GM21367 (cell line): ENCODE measurements at regions not wholly inside any gene's neighbourhood (a gene's known extent, or its start where the extent isn't known, plus 50 kb on each side); places are given as distances from the start of the nearest gene placed in this dataset.
A peak's percentile ranks its signal among the peaks of the same experiment; 100 is the strongest.

ENCODE experiments used
- ATAC-seq: cut with Tn5 transposase; IDR thresholded peaks from one replicate; pipeline ENCODE4 v1.9.1; 2021; ENCODE audit not compliant: unreplicated experiment

DNA sequence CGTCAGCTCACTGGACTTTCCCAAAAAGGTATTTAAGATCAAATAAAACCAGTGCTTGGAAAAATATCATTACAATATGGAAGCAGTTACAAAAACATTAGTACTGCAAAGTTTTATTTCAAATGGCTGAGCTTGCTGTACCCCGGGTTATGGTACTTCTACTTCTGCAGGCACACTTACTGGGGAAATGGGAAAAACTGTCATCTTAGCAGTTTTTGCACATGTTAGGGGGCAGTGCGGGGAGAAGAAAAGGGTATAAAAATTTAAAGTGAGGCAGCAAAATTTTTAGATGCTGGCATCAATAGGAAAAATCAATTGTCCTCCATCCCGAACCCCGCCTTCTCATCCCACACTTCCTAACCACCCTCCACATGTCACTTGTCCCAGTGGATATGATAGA, 133.4 kb downstream of the ATG4C start:
- ATAC-seq: no peak

DNA sequence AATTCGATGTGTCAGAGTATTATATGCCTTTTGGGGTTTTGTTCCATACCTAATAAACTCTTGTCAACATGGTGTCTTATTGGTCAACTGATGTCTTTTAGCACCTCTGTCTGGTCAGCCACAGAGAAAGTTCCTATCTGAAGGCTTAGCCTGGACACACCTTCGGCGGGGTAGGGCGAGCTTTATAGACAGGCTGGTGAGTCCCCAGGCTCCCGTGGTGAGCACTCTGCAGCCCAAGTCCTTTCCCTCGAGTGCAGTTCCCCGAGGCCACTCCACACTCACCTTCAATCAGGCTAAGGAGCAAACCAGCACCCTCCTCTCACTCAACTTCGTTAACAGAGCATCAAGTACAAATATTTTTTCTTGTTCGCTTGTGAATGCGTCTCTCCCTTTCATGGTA, 133.9 kb downstream of the ATG4C start:
- ATAC-seq: no peak

DNA sequence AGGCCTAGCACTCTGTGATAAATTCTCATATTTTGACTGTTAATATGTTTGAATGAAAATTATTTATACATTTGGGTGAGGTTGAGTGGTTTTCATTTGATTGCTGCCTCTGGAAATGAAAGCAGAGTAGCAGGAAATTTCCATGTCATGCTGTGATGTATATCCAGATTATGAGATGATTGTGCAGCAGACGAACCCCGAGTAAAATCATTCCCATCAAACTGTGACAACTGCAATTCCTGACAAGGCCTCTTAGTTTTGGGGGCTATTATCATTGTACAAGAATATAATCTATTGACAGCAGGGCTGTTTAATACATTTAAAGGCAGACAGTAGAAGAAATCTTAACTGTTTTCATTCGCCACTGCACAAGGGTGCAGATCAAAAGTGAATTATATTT, 134.8 kb downstream of the ATG4C start:
- no peak for ATAC-seq

DNA sequence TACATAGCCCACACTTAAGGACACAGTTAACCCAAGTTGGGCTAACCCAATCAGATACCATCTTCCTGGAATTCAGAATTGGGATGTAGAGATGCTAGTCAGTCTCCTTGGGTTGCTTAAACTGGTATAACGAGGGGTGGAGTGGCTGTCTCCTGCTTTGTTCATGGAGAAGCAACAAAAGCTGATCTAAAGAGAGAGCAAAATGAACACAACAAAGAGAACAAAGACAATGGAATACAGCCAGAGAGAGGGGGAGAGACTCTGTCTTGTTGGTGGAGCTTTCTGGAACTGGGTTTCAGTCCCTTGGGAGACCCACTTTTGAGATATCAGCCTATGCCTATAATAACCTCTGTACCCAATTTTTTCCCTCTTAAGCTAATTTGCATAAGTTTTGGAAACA, 138.1 kb downstream of the ATG4C start:
- ATAC-seq: no peak

DNA sequence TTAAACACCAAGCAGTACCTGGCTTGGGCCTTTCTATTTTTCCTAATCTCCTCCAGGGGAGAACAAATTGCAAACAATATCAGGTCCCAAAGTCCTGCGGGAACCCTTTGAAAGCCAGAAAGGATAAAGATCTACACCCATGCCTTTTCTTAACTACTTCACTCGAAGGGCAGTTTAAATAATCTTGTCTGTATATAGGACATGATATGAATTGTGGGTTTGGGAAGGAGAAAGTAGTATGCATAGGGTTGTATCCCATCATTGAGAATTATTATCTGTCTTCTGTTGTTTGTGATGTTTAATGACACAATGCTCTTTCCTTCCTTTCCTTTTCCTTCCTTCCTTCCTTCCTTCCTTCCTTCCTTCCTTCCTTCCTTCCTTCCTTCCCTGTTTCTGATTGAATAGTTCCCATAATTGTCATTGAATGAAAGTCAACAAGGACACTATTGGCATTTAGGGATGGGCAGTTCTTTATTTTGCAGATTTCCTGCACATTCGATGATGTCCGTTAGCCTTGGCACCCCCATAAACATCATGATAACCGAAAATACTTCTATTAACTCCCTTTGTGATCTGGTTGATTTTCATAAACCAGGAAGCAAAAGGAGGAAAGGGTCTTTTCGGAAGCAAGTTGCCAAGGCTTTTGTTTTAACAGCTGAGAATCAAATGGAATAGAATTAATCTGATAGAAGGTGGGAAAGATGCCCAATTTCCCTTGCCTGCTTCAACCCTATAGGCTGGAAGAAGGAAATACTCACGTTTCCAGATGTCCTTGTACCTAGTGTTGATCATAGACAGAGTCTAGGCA, 141.3 kb downstream of the ATG4C start:
- no peak for ATAC-seq

DNA sequence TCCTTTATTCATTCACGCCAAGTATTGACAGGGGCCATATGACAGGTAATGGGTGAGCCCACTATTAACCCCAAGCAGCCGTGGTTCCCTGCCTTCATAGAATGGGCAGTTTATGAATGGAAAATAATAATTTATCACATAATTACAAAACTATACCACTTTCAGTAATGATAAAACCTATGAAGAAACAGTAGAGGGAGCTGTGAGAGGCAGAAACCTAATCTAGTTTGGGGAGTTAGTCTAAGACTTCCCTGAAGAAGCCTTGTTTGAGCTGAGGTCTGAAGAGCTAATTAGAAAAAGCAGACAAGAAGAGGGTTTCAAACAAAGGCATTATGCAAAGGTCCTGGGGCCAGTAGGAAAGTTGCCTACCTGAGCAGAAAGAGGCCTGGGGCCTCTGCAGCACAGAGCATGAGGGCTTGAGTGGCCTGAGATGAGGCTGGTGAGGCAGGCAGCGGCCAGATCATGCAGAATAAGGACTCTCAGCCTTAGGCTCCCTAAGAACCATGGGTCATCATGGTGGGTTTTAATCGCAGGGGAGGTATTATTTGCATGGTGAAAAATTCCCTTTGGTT, 142.8 kb downstream of the ATG4C start:
- ATAC-seq: no peak

DNA sequence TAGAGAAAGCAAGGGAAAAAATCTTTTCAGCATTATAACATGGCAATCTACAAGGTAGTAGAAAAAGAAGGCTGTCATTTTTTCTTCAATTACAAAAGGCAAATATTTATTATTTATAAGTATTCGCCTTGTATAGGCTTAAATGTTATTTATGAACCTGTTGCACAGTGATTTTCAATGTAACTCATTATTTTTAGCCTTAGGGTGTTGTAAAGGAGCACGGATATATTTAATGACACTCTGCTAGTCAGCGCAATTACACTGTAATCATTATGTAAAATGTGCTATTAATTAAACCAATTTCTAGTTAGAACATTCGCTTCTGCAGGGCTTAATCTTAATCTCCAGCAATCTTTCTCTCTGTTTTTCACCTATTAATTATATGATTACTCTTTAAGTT, 145.0 kb downstream of the ATG4C start:
- ATAC-seq: no peak

DNA sequence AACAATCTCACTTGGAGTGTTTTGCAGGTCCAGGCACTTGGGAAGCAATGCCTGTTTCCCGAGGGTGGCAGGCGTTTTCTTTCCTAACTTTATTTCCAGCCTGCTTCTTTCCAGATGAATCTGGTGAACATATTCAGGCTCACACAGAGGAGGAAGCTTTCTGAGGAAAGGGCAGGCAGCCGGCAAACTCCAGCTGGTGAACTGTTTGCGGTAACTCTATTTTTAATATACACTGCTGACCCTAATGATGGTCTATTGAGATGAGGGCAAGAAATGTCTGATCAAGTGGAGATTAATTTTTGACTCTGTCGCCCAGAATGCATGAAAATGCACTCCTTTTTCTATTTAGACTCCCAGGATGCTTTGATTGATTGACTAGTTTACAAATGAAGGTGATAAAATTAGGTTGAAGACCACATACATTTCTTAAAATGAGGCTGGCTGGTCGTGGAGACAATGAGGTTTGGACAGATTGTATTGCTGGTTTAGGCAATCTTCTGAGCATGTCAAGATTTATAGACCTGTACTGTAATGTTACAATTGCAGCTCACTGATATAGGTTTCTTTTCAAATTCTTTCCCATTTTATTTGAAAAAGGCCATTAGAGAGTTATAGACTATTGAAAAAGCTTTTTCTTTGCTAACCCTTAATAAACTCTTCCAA, 153.8 kb downstream of the ATG4C start:
- ATAC-seq: no peak

DNA sequence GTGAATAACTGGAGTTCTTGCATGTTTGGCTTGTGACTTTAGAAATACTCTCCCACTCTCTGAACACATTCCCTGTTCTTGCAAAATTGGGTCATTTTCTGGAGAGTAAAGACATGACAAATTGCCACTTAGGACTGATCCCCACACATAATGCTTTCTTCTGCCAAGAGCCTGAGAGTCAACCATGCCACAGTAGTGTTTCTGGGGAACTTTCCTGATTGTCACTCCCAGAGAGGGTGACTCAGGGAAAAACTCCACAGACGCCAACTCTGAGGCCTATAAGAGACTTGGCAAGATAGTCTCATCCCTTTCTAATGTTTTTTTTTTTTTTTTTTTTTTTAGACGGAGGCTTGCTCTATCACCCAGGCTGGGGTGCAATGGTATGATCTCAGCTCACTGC, 157.8 kb downstream of the ATG4C start:
- no peak for ATAC-seq

DNA sequence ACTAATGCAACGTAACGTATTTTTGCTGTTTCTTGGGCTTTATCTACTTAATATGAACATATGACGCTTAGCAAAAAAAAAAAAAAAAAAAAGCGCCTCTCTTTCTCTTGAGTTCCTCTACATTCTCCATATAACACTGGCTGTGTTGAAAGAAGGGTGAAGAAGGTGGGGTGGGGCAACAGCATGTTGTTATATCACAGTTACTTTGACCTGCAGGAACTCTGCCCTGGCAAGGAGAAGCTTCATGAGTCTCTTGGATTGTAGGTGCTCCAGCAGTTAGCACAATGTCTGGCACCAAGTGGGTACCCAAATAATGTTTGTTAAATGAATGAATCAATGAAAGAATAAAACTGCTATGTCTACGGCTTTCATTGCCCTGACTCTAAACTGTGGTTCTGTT, 162.6 kb downstream of the ATG4C start:
- ATAC-seq: no peak

DNA sequence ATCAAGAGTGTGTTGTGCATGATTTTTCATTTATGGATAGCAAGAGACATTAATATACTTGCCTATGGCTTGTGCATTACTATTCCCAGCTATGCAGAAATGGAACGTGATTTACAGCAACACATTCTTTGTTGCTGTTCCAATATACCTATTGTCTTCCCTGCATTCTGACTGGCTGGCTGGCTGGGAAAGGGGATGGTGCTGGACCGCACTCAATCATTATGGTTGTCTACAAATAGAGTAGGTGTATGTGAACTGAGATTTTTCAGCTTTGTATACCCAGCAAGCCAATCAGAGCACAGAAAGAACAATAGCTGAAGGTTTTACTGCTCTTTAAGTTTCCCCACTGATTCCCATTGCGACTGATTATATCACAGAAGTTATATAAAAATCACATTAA, 167.5 kb downstream of the ATG4C start:
- ATAC-seq: no peak

DNA sequence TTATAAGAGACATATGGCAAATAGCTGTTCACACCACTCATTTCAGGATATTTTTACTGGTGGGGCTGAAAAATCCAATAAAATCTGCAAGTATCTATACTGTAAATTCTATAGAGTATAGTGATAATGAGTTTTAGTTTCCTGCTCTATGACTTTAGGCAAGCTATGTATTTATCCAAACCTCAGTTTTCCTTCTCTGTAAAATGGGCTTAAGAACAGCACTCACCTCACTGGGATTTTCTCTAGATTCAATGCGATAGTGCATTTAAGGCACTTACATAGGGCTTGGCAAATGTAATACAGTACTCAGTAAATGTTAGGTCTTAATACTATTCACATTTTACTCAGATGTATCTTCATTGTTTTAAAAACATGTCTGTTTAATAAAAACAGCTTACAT, 168.7 kb downstream of the ATG4C start:
- ATAC-seq: no peak

DNA sequence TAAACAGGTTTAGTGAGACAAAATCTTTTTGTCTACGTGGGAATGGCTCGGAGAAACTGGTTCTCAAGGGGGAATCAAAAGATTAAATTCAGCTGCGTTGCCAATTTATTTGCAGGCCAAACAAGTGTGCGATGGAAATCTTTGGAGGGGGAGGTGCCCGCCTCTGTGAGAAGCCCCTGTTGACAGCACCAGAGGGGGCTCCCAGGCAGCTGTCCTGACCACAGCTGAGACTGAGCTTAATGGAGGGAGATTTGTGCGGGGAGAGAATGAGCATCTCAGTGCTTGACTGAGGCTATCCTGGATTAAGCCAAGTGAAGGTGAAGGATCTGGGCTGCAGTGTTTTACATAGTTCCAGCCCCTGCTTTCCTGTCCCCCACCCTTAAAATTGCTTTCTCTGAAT, 169.7 kb downstream of the ATG4C start:
- ATAC-seq: no peak

DNA sequence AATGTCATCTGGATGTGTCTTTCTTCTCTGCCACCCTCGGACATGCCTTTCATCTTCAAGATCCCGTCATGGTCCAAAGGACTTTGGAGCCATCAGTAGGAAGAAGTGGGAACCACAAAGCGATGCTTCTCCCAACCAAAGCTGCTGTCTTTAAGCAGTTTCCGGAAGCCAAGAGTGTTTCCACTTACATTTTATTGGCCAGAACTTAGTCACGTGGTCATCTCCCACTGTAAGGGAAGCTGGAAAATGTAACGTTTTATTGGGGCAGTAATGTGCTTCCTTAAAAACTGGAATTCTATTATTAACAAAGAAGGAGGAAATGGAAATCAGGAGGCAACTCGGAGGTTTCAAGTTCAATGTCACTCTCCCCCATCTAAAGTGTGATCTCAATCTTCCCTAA, 170.8 kb downstream of the ATG4C start:
- no peak for ATAC-seq

DNA sequence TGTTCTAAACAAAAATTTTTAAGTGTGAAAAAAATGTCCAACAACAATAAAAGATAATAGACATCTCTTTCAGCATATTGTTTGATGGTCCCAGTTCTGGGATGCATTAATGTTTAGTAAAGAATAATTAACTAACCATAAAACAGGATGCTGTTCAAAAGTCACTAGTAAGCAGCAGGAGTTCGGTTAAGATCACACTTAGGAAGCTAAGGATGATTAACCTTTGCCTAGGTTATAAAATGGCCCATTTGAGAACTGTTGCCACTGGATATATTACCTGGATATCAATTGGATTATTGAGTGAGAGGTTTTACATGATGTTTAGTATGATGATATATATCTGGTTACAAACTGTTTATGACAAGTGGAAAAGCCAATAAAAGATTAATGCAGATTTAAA, 171.7 kb downstream of the ATG4C start:
- ATAC-seq: no peak

DNA sequence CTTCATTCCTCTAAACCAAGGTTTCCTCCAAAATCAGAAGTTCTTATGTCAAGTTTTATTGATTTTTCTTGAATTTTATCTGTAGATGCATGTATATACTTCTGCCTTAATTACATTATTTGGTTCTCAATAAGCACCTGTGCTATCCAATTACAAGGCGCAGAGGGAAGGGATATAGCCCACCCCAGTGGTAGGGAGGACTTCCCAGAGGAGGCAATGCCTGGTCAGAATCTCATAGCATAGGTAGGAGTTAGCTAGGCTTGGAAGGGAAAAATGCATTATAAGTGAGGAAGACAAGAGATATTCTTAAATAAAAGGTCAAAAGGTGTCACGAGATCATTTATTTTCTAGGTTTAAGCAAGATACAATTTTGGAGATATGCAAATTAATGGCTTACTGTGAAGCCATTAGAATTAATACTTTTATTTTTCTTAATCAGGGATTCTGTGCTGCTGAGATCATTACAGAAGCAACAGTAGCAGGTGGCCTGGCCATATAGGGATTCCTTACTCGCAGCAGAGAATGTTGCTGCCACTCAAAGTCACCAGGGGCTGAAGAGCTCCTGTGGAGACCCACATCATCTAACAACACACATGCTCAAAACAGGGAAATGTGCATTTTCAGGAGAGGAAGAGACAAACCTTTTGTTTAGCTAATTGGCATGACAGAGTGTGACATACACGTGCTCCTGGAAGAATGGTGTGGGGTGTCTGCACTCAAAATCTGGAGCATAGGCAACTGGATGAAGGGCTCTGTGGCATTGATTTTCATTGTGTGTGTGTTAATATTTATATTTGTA, 178.3 kb downstream of the ATG4C start:
- no peak for ATAC-seq

DNA sequence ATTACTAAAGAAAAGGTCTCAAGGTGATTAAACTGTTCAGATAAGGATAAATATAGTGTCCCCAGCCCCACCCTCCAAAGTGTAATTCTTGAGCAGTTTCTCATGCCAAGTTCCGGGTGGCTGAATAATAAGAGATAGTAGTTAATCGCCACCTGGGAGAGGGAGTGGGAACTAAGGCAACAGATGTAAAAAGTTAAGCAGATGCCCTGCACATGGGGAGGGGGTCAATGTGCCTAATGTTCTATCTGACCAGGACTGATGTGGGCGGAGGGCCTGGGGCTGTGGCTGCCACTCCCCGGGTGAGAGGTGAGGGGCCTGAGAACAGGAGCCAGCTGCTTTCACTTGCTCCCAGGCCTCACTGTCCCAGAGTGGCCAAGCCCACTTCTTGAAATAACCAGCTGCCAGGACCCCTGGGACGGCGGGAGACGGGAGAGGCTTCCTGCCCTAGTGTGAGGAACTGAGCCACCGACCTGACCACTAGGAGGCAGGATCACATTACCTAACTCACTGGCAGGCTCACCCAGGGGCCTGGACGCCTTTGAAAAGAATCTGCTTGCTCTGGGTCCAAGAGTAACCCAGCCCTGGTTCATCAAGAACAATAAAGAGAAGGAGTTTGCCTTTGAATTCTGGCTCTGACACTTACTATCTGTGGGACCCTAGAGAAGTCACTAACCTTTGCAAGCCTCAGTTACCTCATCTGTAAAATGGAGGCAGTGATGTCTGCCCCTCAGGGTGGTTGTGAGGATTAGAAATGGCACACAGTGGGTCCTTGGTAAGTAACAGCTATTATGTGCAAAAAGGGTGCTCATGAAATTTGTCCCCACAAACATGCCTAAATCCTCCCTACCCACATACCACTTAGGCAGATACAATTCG, 179.2 kb downstream of the ATG4C start:
- ATAC-seq: peak; percentile 78

DNA sequence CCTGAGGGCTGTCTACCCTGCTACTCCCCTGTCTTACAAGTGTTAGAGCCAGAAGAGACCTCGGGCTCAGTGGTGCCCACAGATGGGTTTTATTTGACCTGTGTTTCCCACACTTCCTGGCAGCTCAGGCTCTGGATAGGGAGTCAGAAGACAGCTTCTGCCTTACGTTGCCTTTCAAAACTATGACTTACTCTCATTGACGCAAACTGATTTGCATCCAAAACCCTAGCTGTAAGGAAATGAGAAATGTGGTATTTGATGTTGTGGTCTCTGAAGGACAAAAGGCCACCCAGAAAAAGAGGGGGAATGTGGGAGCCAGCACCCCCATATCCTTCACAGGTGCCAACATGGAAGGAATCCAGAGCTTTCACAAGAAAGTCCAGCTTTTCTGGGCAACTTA, 180.2 kb downstream of the ATG4C start:
- ATAC-seq: peak; percentile 46

DNA sequence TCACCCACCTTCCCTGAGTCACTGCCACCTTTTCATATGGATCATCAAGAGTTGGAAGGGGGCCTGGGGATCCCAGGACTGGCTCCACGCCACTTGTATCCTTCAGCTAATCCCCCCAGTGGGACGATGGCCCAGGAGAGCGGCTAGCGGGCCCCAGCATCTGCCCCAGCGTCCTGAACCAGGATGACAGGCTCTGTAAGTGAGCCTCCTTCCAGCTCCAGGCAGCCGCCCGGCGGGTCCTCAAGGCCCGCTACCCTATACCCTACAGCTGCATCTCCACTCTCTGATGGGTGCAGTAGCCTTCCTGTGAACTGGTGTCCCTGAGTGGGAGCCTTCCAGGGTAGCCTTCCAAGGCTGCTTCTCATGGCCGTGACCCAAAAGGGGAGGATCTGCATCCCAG, 183.1 kb downstream of the ATG4C start:
- no peak for ATAC-seq

DNA sequence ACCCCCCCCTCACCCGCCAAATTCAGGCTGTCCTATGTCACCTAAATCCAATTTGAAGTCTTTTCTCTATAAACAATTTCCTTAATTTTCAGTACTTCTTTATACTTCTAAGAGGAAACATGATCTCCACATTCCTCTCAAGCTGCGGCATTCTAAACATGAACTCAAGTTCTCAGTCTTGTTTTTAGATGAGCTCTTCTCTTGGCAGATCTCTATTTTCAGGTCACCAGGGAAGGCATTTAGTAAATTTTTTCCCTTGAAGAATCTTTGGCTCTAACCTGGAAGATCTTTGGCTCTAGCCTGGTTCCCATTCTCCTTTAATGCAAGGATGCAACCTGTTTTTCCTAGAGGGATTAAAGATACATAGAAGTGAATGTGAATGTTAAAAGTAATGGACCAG, 193.4 kb downstream of the ATG4C start:
- ATAC-seq: no peak

DNA sequence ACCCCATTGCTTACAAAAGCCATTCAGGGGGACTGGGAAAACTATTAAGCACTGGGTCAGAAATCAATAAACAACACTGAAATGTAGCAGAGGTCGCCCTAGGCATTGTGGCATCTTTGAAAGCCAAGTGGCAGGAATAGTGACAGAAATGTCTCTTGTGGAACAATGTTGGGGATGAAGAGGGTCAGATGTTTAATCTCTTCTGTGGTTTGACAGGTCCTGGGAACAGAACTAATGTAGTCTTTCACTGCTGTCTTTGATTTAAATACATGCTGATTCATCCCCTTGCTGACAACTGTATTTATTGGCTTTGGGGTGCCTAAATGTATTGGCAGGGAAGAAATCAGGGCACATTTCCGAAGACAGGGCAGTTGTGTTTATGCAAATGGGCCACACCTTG, 194.8 kb downstream of the ATG4C start:
- no peak for ATAC-seq
